H1 (cell line): ENCODE measurements at regions not wholly inside any gene's neighbourhood (a gene's known extent, or its start where the extent isn't known, plus 50 kb on each side); places are given as distances from the start of the nearest gene placed in this dataset.

ENCODE experiments used
- CTCF ChIA-PET: fragments of 300-600 bp; sonication (Branson Sonifier 250); formaldehyde crosslinking; loops from one replicate; lab custom pipeline; 2021; ENCODE audit not compliant: partially characterized antibody; lab: Charles Lee
- POLR2A ChIA-PET: fragments of 300-600 bp; sonication (Branson Sonifier 250); formaldehyde crosslinking; loops from one replicate; lab custom pipeline; 2021; ENCODE audit warnings: inconsistent platforms; ENCODE audit not compliant: partially characterized antibody; lab: Charles Lee
- DNase-seq, 2 experiments: peaks; one replicate each; pipeline versions ENCODE4 v3.0.0 to v3.0.0-alpha.2; 2010 to 2022; ENCODE audit warnings: low spot score in 2 of 2, low read depth in 1 of 2, mixed read lengths in 1 of 2
- FAIRE-seq: peaks from 2 replicates; lab custom pipeline; 2011; peaks lifted over from hg19 to GRCh38; lab: Jason Lieb, UNC
- H2AFZ ChIP-seq: 2 replicates; pipeline ENCODE4 v1.8.1; 2012; ENCODE audit warnings: low read length, inconsistent platforms
- H2AK5ac ChIP-seq: 2 replicates; pipeline ENCODE4 v1.6.1; 2013; ENCODE audit warnings: low read depth, low read length
- H2BK120ac ChIP-seq: replicated peaks from 2 replicates; pipeline ENCODE3; 2013; ENCODE audit warnings: low read depth, low read length, inconsistent platforms
- H2BK12ac ChIP-seq: 2 replicates; pipeline ENCODE4 v1.6.1; 2013; ENCODE audit warnings: low read depth, low read length
- H2BK15ac ChIP-seq: 2 replicates; pipeline ENCODE4 v1.6.1; 2013; ENCODE audit warnings: low read length
- H2BK20ac ChIP-seq: 2 replicates; pipeline ENCODE4 v1.6.1; 2013; ENCODE audit warnings: low read length
- H2BK5ac ChIP-seq: 2 replicates; pipeline ENCODE4 v1.6.1; 2013; ENCODE audit warnings: low read depth, low read length
- H3K14ac ChIP-seq: 2 replicates; pipeline ENCODE4 v1.6.1; 2013; ENCODE audit warnings: inconsistent platforms; ENCODE audit not compliant: insufficient read length
- H3K18ac ChIP-seq: 2 replicates; pipeline ENCODE4 v1.6.1; 2013; ENCODE audit warnings: low read length; ENCODE audit errors: extremely low read depth
- H3K23ac ChIP-seq: 2 replicates; pipeline ENCODE4 v1.6.1; 2013; ENCODE audit warnings: inconsistent platforms; ENCODE audit not compliant: insufficient read length
- H3K23me2 ChIP-seq: 2 replicates; pipeline ENCODE4 v1.6.1; 2013; ENCODE audit warnings: low read depth, low read length
- H3K27ac ChIP-seq: 2 replicates; pipeline ENCODE4 v1.6.1; 2011; ENCODE audit warnings: low read depth, low read length, inconsistent platforms
- H3K27me3 ChIP-seq, 4 experiments: replicated peaks in 1 of 4; 1 replicate in 1 of 4; 2 replicates in 3 of 4; pipeline versions ENCODE4 v1.6.1 to v1.8.1; 2011 to 2013; ENCODE audit warnings: low read length in 3 of 4, mild to moderate bottlenecking in 3 of 4, inconsistent platforms in 2 of 4, mixed read lengths in 2 of 4, moderate library complexity in 1 of 4; ENCODE audit not compliant: control insufficient read depth in 3 of 4, insufficient read depth in 3 of 4; ENCODE audit errors: extremely low read depth in 1 of 4
- H3K36me3 ChIP-seq, 4 experiments: 2 replicates each; pipeline versions ENCODE4 v1.6.1 to v1.8.1; 2011 to 2013; ENCODE audit warnings: mild to moderate bottlenecking in 4 of 4, low read length in 3 of 4, moderate library complexity in 2 of 4, control low read depth in 1 of 4, inconsistent platforms in 1 of 4; ENCODE audit not compliant: insufficient read depth in 4 of 4, control insufficient read depth in 2 of 4
- H3K4ac ChIP-seq: replicated peaks from 2 replicates; pipeline ENCODE3; 2013; ENCODE audit warnings: low read length, low read depth, mixed read lengths, inconsistent platforms; ENCODE audit not compliant: insufficient read length
- H3K4me1 ChIP-seq, 4 experiments: replicated peaks in 1 of 4; 1 replicate in 1 of 4; 2 replicates in 3 of 4; pipeline versions ENCODE4 v1.6.1 to v1.8.1; 2011 to 2013; ENCODE audit warnings: low read length in 3 of 4, inconsistent platforms in 2 of 4, mixed read lengths in 1 of 4; ENCODE audit not compliant: insufficient read depth in 4 of 4, control insufficient read depth in 3 of 4
- H3K4me2 ChIP-seq, 2 experiments: 2 replicates each; pipeline versions ENCODE4 v1.6.1 to v1.8.1; 2011 to 2013; ENCODE audit warnings: low read depth in 2 of 2, low read length in 2 of 2, control low read depth in 1 of 2, inconsistent platforms in 1 of 2, mild to moderate bottlenecking in 1 of 2; ENCODE audit not compliant: insufficient read depth in 1 of 2
- H3K4me3 ChIP-seq, 4 experiments: fragments of 200-600, 300-600 bp in 1 of 4; sonication (generic), shearing (Covaris generic), sonication (Bioruptor Twin) in 1 of 4; 2 replicates each; pipeline versions ENCODE4 v1.5.1 to v1.8.1; 2011 to 2016; ENCODE audit warnings: low read length in 4 of 4, low read depth in 3 of 4, control low read depth in 2 of 4, inconsistent platforms in 2 of 4, mild to moderate bottlenecking in 2 of 4, mixed read lengths in 1 of 4, moderate library complexity in 1 of 4; ENCODE audit not compliant: insufficient read depth in 2 of 4; ENCODE audit errors: extremely low read depth in 1 of 4
- H3K56ac ChIP-seq: replicated peaks from 2 replicates; pipeline ENCODE3; 2013; ENCODE audit warnings: low read depth, mild to moderate bottlenecking, mixed read lengths, low read length, inconsistent platforms; ENCODE audit not compliant: insufficient read length
- H3K79me1 ChIP-seq: 2 replicates; pipeline ENCODE4 v1.6.1; 2013; ENCODE audit warnings: low read depth, low read length, control low read depth
- H3K79me2 ChIP-seq, 2 experiments: 2 replicates each; pipeline versions ENCODE4 v1.6.1 to v1.8.1; 2012 to 2013; ENCODE audit warnings: low read length in 2 of 2, mild to moderate bottlenecking in 2 of 2, inconsistent platforms in 1 of 2; ENCODE audit not compliant: insufficient read depth in 2 of 2, control insufficient read depth in 1 of 2
- H3K9ac ChIP-seq, 4 experiments: replicated peaks in 1 of 4; 1 replicate in 1 of 4; 2 replicates in 3 of 4; pipeline versions ENCODE4 v1.6.1 to v1.8.1; 2011 to 2013; ENCODE audit warnings: low read depth in 3 of 4, low read length in 3 of 4, control low read depth in 2 of 4, mild to moderate bottlenecking in 2 of 4, moderate library complexity in 2 of 4, inconsistent platforms in 1 of 4; ENCODE audit errors: extremely low read depth in 1 of 4
- H3K9me3 ChIP-seq, 2 experiments: 2 replicates each; pipeline versions ENCODE4 v1.6.1 to v1.8.1; 2012 to 2013; ENCODE audit warnings: mild to moderate bottlenecking in 2 of 2, moderate library complexity in 2 of 2, control low read depth in 1 of 2, inconsistent platforms in 1 of 2, low read depth in 1 of 2, low read length in 1 of 2, mixed read lengths in 1 of 2; ENCODE audit not compliant: insufficient read depth in 2 of 2
- H4K20me1 ChIP-seq, 2 experiments: replicated peaks in 1 of 2; 2 replicates each; pipeline versions ENCODE3 to v1.8.1; 2011 to 2013; ENCODE audit warnings: inconsistent platforms in 2 of 2, low read length in 2 of 2, mild to moderate bottlenecking in 1 of 2; ENCODE audit not compliant: insufficient read depth in 2 of 2, control insufficient read depth in 1 of 2
- H4K5ac ChIP-seq: 2 replicates; pipeline ENCODE4 v1.6.1; 2013; ENCODE audit warnings: low read length, low read depth, mixed read lengths, inconsistent platforms; ENCODE audit not compliant: insufficient read length
- H4K8ac ChIP-seq: 2 replicates; pipeline ENCODE4 v1.8.0; 2013; ENCODE audit warnings: mild to moderate bottlenecking, moderate library complexity, low read length, inconsistent platforms; ENCODE audit not compliant: insufficient read depth; ENCODE audit errors: extremely low read depth
- H4K91ac ChIP-seq: replicated peaks from 2 replicates; pipeline ENCODE3; 2013; ENCODE audit warnings: low read length, mixed read lengths, inconsistent platforms; ENCODE audit not compliant: insufficient read length
- JUND ChIP-seq: IDR thresholded peaks from 2 replicates; pipeline ENCODE4 v1.6.1; 2011; ENCODE audit warnings: mild to moderate bottlenecking, improper control_type of control experiment, low read length
- KDM4A ChIP-seq: IDR thresholded peaks from one replicate; pipeline ENCODE4 v1.7.1; 2012; ENCODE audit warnings: low read depth, mild to moderate bottlenecking, moderate library complexity, low read length, inconsistent platforms; ENCODE audit not compliant: severe bottlenecking
- TEAD4 ChIP-seq: IDR thresholded peaks from 2 replicates; pipeline ENCODE4 v1.6.1; 2012; ENCODE audit warnings: low read depth, low read length, inconsistent platforms, mixed read lengths
- WGBS, 2 experiments: shearing (Covaris generic) in 1 of 2; methylation state at CpG; one replicate each; pipeline versions ENCODE4 v1.1.6 to v1.1.7; 2013 to 2015; ENCODE audit warnings: low lambda C conversion rate in 2 of 2, mixed read lengths in 2 of 2, inconsistent platforms in 1 of 2, low coverage in 1 of 2, missing lambda C conversion rate in 1 of 2; ENCODE audit not compliant: insufficient replicate concordance in 2 of 2, insufficient coverage in 1 of 2, insufficient read length in 1 of 2; ENCODE audit errors: extremely low coverage in 1 of 2, missing lambda C conversion rate in 1 of 2; 5-methylcytosine and 5-hydroxymethylcytosine counted together

GRCh38 chr2:11985817-11986566 is 239.6 kb downstream of the LPIN1 start:
- H2BK20ac ChIP-seq = no peak overlapping the region
- no peaks in the 10 kb centered on the region for H3K79me2 ChIP-seq
- no peaks in the 10 kb centered on the region for H3K79me1 ChIP-seq
- H3K23ac ChIP-seq = no peak overlapping the region
- ChIA-PET POLR2A (no interaction called here), CTCF (interaction anchor here (0.9 kb wide), 1 partner anchor 113 kb away, joined by 3 read pairs; no protein-coding TSS in a partner anchor)
- H4K5ac ChIP-seq = no peak overlapping the region
- no peak overlapping the region for H3K4ac ChIP-seq
- 79% methylated on average over 4 of the region's 4 CpGs; no CpG with 5 or more reads in 1 of the 2 experiments for WGBS, 2 experiments
- no peaks in the 10 kb centered on the region for H3K36me3 ChIP-seq
- H2AFZ ChIP-seq = no peak overlapping the region
- DNase-seq (no peak), FAIRE-seq (no peak)
- no peak overlapping the region for H2BK120ac ChIP-seq
- H4K91ac ChIP-seq = no peak overlapping the region
- no peaks in the 10 kb centered on the region for H3K9me3 ChIP-seq
- H3K23me2 ChIP-seq = no peaks in the 10 kb centered on the region
- H3K56ac ChIP-seq = no peak overlapping the region
- H3K4me3 ChIP-seq = no peak overlapping the region
- no peak overlapping the region for H2BK12ac ChIP-seq
- no peaks in the 10 kb centered on the region for H3K27me3 ChIP-seq
- TF ChIP-seq KDM4A (no peak), TEAD4 (peak; percentile 86), JUND (no peak)
- H4K20me1 ChIP-seq = no peaks in the 10 kb centered on the region
- H3K4me1 ChIP-seq = no peaks in the 10 kb centered on the region; a peak in 3 of 7 replicates
- H3K4me2 ChIP-seq = no peak overlapping the region
- H4K8ac ChIP-seq = no peak overlapping the region
- no peak overlapping the region for H3K9ac ChIP-seq
- H3K27ac ChIP-seq = no peak overlapping the region
- no peak overlapping the region for H2AK5ac ChIP-seq
- no peak overlapping the region for H2BK5ac ChIP-seq
- H2BK15ac ChIP-seq = no peak overlapping the region
- no peak overlapping the region for H3K14ac ChIP-seq
- no peak overlapping the region for H3K18ac ChIP-seq
